ENCODE measurements at regions not wholly inside any gene's neighbourhood (a gene's known extent, or its start where the extent isn't known, plus 50 kb on each side); places are given as distances from the start of the nearest gene placed in this dataset.

GRCh38 chr13:21846605-21847004 lies 175.7 kb downstream of the FGF9 start:
- Mint-ChIP-seq H3K27me3 (ENCODE audit: low read depth) (peaks cover 2% of the 10 kb centered on the region), H3K4me3 (peak overlapping the region in 1 of 2 experiments; percentile 6; a peak in 1 of 5 replicates), H3K36me3 (ENCODE audit: insufficient read depth in 1 of 3, low read depth in 3 of 3) (peaks cover 0 to 4% (median 0%) of the 10 kb centered on the region in 3 experiments; a peak in 3 of 7 replicates), H3K4me1 (peaks cover 22 to 25% of the 10 kb centered on the region in 2 experiments), H3K27ac (peak overlapping the region in 1 of 3 experiments; percentile 19; a peak in 2 of 7 replicates), H3K9me3 (peaks cover 4% of the 10 kb centered on the region in 2 experiments; a peak in 4 of 5 replicates)
- H3T11ph ChIP-seq (ENCODE audit: low read length): no peak overlapping the region
- H2BK15ac ChIP-seq (ENCODE audit: low read depth, low read length): no peak overlapping the region
- no peak overlapping the region for H3K56ac ChIP-seq (ENCODE audit: insufficient read length, low read depth, low read length)
- H3K9me3 ChIP-seq (ENCODE audit: control insufficient read depth, low read depth, low read length): no peaks in the 10 kb centered on the region
- H3K79me2 ChIP-seq (ENCODE audit: insufficient read depth, low read length): no peaks in the 10 kb centered on the region
- no peak overlapping the region for H2BK12ac ChIP-seq (ENCODE audit: insufficient read length, low read depth, low read length)
- WGBS (ENCODE audit: extremely low coverage, insufficient read length, low lambda C conversion rate): no CpG with 5 or more reads among the region's 4 CpGs
- H2BK120ac ChIP-seq (ENCODE audit: low read depth, low read length, poor library complexity, severe bottlenecking): no peak overlapping the region
- H3K18ac ChIP-seq (ENCODE audit: insufficient read length, low read depth, low read length): no peak overlapping the region
- no peaks in the 10 kb centered on the region for H3K23me2 ChIP-seq (ENCODE audit: insufficient read length, low read depth, low read length, poor library complexity, severe bottlenecking)
- H3K4ac ChIP-seq (ENCODE audit: low read depth, low read length): no peak overlapping the region
- no peak overlapping the region for H2BK5ac ChIP-seq (ENCODE audit: insufficient read length, low read length)
- H3K23ac ChIP-seq (ENCODE audit: insufficient read length, low read depth, low read length): no peak overlapping the region
- H2AFZ ChIP-seq (ENCODE audit: low read length): no peak overlapping the region
- H4K91ac ChIP-seq (ENCODE audit: insufficient read length, low read depth, low read length): no peak overlapping the region
- no peak overlapping the region for H2BK20ac ChIP-seq (ENCODE audit: low read depth, low read length, poor library complexity, severe bottlenecking)
- no peak overlapping the region for H2AK5ac ChIP-seq (ENCODE audit: insufficient read length, low read length)
- no peaks in the 10 kb centered on the region for H3K79me1 ChIP-seq (ENCODE audit: insufficient read depth, low read depth, low read length, poor library complexity, severe bottlenecking)
- no peaks in the 10 kb centered on the region for H4K20me1 ChIP-seq (ENCODE audit: control insufficient read depth, insufficient read depth, insufficient read length)
- no peak overlapping the region for H3K27ac ChIP-seq (ENCODE audit: insufficient read length, low read depth, low read length)
- H3K4me2 ChIP-seq (ENCODE audit: insufficient read depth, insufficient read length, low read length): no peak overlapping the region
- no peak overlapping the region for H4K8ac ChIP-seq (replicated peaks; ENCODE audit: insufficient read length, low read depth, low read length)
- no peak overlapping the region for H4K5ac ChIP-seq (ENCODE audit: insufficient read length, low read depth, low read length)
- H3K4me1 ChIP-seq (ENCODE audit: insufficient read depth, low read length): 0 out of 2 replicates have a peak, but pooled peaks cover 1% of the 10 kb centered on the region
- no peaks in the 10 kb centered on the region for H3K27me3 ChIP-seq (ENCODE audit: insufficient read depth, low read length)
- no peak for TF ChIP-seq CTCF (conservative IDR thresholded peaks at IDR 0.05)
- H3K14ac ChIP-seq (ENCODE audit: insufficient read depth, low read length): no peak overlapping the region; the same call in 1 of the 2 replicates
- no peak overlapping the region for H3K9ac ChIP-seq (ENCODE audit: extremely low read depth, insufficient read length, low read length)
- DNase-seq: peak; percentile 39
